ENCODE measurements at regions not wholly inside any gene's neighbourhood (a gene's known extent, or its start where the extent isn't known, plus 50 kb on each side); places are given as distances from the start of the nearest gene placed in this dataset.

DNA sequence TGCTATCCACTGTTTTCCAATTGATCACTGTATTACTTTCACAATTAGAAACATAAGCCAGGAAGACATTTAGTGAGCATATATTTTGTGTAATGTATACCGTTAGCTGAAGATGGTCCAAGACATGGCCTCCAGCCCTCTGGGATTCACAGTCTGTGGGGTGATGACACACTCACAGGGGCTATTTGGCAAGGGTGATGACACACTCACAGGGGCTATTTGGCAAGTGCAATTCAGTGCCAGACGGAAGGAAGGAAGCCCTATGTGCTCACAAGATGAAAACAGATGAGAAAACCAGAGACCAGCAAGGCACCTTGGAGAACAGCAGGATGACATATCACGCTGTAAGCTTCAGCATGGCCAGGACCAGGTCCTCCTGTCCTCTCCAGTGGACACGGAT lies 183.7 kb downstream of the MBOAT1 start:
- TF ChIP-seq CTCF (IDR thresholded peaks at IDR 0.05; ENCODE audit: borderline replicate concordance, control extremely low read depth, extremely low read depth, insufficient read depth, missing control alignments): no peak
- no peak for DNase-seq (ENCODE audit: low spot score)
- in situ Hi-C loops (cut with MboI; ENCODE audit: low sequenced_read_pairs, unreplicated experiment): no loop called here

- no peak for TF ChIP-seq CTCF (IDR thresholded peaks at IDR 0.05; ENCODE audit: borderline replicate concordance, control extremely low read depth, extremely low read depth, insufficient read depth, missing control alignments)
- in situ Hi-C loops (cut with MboI; ENCODE audit: low sequenced_read_pairs, unreplicated experiment): no loop called here
- DNase-seq (ENCODE audit: low spot score): no peak
Measured at GRCh38 chr6:20029979-20030378, 182.3 kb downstream of the MBOAT1 start.

- DNase-seq (ENCODE audit: low spot score): no peak
- in situ Hi-C loops (cut with MboI; ENCODE audit: low sequenced_read_pairs, unreplicated experiment): no loop called here
- no peak for TF ChIP-seq CTCF (IDR thresholded peaks at IDR 0.05; ENCODE audit: borderline replicate concordance, control extremely low read depth, extremely low read depth, insufficient read depth, missing control alignments)
Measured at GRCh38 chr6:20031342-20031741, 180.9 kb downstream of the MBOAT1 start.

DNA sequence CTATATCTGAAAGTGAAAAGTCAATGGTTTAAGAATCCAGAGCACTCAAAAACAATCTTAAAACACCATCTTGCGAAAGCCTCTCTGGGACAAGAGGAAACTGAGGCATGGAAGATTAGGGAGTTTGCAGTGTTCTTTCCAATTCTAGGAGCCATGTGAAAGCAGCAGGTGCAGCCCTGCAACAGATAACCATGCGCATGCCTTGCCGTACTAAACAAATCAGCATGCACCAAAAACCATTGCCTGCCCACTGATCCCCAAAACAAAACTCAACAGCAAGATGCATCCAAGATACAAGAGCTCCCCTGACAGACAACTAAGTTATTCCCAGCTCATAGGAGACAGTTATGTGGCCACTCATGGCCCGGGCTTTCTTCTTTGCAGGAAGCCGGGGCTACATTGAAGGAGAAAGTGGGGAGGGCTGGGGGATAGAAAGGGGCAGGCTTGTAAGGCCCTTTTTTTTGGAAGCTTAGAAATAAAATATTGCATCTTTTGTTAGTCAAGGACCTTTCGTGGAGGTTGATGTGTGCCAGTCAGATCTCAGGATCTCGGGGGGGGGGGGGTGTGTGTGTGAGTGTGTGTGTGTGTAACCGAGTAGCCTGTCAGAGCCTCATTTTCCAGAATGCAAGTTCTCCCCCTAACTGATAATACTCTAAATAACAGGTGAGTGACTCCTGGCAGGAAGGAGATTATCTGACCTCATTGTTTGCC lies 178.4 kb downstream of the MBOAT1 start:
- in situ Hi-C loops (cut with MboI; ENCODE audit: low sequenced_read_pairs, unreplicated experiment): no loop called here
- no peak for TF ChIP-seq CTCF (IDR thresholded peaks at IDR 0.05; ENCODE audit: borderline replicate concordance, control extremely low read depth, extremely low read depth, insufficient read depth, missing control alignments)
- DNase-seq (ENCODE audit: low spot score): no peak

DNA sequence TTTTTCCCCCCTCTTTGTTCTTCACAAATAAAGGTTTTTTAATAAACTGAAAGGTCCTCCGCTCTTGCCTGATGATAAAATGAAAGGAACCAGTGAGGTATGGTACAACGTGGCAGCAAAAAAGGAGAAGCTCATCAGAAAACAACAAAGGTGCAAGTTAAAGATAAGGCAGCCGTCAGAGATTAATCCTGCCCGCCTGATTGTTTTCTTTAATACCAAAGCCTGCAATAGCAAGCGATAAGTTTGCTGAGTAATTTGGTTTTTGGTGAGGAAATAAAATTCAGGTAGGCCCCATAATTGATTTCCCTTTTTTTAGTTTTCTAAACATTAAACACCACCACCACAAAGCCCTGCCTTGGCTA lies 177.9 kb downstream of the MBOAT1 start:
- in situ Hi-C loops (cut with MboI; ENCODE audit: low sequenced_read_pairs, unreplicated experiment): no loop called here
- TF ChIP-seq CTCF (IDR thresholded peaks at IDR 0.05; ENCODE audit: borderline replicate concordance, control extremely low read depth, extremely low read depth, insufficient read depth, missing control alignments): no peak
- DNase-seq (ENCODE audit: low spot score): no peak

DNA sequence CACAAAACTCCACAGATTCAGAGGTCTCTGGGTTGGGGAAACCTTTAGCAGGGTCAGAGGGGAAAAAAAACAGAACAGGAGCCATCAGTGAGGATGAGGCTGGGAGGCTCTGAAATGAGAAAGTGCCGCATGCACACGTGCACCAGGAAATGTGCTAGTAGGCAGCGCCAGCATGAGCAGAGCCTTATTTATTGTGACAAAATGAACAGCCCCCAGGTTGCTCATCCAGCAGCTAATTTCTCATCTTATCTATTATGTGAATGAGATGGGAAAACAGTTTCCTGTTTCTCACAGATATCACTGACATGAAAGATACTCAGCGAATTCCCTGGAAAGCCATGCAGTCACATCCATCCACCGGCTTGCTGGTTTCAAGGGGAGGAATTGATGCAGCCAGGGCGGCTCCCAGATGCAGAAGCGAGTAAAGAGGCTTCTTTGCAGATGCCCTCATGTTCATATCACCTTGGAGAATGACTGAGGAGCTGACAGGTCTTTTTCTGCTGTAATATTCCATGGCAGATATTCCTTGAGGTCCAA lies 176.1 kb downstream of the MBOAT1 start:
- TF ChIP-seq CTCF (IDR thresholded peaks at IDR 0.05; ENCODE audit: borderline replicate concordance, control extremely low read depth, extremely low read depth, insufficient read depth, missing control alignments): no peak
- DNase-seq (ENCODE audit: low spot score): no peak
- in situ Hi-C loops (cut with MboI; ENCODE audit: low sequenced_read_pairs, unreplicated experiment): no loop called here

Data from GM13976 (cell line).